NCI-H510A treated with DMSO at 0.1 percent for 48 hours (cell line): ENCODE measurements at regions not wholly inside any gene's neighbourhood (a gene's known extent, or its start where the extent isn't known, plus 50 kb on each side); places are given as distances from the start of the nearest gene placed in this dataset.

Experiments
- DNase-seq: peaks from one replicate; lab custom pipeline; 2025; lab: John Stamatoyannopoulos, UW

DNA sequence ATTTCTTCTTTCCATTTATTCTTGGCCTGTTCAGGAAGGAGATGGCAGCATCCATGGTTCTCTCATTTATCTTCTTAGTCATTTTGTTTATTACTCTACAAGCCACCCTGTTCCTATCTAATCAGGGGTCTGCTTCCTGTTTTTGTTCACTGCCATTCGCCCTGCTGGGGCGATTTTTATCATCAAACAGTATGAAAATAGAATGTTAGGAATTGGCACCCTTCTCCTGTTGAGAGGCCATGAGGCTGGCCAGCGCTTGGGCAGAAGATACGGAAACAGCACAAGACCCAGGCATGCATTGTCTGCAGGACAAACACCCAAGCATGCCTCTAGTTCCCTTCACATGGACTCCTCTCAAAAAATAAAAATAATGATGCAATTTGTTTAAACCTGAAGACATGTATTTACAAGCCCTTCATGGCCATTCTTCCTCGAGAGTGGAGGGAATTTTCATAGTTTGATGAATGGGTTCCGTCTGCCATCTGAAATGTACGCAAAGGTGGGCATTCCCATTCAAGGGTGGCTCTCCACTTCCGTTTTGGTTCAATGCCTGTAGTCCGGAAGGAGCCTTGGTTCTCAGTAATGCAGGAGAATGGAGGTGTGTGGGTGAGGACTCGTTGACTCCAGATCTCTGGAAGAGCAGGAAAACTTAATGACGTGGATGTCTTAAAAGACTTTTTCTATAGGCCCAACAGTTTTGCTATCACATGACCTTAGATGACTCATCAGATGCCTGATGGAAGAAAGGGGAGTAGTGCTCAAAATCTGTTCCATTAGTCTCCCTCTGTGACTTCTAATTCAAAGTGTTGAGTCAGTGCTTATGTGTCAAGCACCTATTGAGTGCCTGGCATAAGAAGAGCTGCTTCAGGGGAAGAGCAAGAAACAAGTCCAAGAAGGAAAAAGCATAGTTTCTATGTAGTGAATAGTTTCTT is 252.4 kb upstream of the TBX3 start:
- peak; percentile 30 for DNase-seq

DNA sequence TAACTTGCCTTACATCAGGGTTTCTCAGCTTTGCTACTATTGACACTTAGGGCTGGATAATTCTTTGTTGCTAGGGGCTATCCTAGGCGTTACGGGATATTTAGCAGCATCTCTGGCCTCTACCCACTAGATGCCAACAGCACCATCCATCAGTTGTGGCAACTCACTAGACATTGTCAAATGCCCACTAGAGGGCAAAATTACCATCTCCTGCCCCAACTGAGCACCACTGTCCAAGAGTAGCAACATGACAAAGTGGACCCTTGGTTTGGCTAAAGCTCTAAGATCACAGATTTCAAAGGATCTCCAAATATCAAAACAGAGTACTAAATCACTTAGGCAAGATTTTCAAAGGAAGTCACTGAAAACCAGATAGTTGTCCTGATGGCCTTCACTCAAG is 251.7 kb upstream of the TBX3 start:
- no peak for DNase-seq

DNA sequence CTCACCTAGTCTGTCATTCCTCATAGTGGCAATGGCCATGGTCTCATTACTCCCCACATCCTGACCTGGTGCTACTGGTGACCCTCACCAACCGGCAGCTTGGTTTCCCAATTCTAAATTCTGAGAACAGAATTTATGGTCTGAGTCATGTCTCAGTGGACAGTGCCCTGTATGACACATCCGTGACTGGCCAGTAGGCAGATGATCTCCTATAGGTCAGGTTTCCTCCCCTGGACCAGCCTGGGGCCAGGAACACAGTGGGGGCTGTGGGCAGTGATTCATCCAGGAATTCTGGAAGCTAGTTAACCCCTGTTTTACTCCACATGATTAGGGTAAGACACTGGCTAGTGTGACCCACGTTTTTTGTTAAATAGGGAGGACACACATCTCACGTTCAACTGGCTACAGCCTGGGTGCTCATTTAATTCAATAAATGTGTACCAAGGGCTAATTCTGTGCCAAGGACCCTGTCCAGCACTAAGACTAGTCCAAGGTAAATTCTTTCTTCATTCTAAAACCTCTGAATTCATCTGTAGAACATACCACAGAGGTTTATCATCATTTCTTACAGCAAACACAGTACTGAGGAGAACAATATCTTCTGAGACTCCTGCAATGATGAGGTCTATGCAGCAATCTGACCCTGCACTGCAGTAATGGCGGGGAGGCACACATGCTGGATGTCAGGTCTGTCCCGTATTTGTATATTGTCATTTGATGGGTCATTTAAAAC is 249.6 kb upstream of the TBX3 start:
- no peak for DNase-seq

DNA sequence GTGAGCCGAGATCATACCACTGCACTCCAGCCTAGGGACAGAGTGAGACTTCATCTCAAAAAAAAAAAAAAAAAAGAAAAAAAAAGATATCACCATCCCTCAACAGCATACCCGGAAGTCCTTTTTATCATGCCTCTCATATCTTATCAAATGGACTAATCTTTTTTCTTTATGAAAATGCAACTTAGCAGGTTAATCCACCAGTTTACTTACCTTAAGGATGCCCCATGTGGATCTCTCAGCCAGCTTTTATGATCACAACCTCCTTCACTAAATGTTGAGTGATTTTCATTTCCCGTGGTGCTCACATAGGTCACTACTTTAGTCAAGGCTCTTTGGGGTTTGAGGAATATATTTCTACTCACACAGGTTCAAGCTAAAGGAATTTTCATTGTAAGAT is 248.8 kb upstream of the TBX3 start:
- no peak for DNase-seq

DNA sequence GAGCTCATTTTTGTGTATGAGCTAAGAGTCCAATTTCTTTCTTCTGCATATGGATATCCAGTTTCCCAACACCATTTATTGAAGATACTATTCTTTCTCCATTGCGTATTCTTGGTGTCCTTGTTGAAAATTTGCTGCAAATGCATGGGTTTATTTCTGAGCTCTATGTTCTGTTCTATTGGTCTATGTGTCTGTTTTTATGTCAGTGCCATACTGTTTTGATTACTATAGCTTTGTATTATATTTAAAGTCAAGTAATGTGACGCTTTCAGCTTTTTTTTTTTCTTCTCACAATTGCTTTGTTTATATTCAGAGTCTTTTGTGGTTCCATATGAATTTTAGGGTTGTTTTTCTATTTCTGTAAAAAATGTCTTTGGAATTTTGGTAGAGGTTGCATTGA is 247.1 kb upstream of the TBX3 start:
- no peak for DNase-seq

DNA sequence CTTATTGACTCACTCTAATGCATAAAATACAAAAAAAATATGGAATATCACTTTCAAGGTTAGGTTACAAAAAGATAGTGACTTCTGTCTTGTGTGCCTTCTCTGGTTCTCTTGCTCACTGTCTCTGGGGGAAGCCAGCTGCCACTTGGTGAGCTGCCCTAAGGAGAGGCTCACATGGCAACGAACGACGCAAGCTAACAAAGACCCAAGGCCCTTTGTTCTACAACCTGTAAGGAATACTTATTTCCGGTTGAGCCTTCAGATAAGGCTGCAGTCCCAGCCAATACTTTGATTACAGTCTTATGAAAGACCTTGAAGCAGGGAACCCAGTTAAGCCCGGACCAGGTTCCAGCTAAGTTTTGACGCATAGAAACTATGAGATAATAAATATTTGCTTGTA is 242.4 kb upstream of the TBX3 start:
- no peak for DNase-seq

DNA sequence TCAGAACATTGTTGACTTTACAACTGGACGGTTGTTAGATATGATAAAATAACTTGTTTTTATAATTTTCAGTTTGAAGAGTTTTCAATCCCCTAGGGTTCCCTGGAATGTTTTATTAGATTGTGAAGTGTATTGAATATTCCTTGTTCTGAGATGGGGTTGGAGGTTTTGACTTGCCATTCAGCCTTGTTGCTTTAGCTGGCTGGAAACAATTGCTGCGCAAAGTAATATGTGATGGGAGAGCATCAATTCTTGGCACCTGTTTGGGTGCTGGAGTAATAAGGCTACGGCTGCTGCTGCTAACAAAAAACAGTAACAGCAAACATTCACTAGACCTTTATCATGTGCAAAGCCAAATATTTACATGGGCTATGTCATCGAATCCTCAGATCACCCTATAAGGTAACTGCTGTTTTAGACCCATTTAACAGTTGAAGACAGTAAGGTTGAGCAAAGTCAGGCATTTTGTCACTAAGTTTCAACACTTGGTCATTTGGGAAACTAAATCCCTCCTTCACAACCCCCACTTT is 241.0 kb upstream of the TBX3 start:
- DNase-seq: no peak

DNA sequence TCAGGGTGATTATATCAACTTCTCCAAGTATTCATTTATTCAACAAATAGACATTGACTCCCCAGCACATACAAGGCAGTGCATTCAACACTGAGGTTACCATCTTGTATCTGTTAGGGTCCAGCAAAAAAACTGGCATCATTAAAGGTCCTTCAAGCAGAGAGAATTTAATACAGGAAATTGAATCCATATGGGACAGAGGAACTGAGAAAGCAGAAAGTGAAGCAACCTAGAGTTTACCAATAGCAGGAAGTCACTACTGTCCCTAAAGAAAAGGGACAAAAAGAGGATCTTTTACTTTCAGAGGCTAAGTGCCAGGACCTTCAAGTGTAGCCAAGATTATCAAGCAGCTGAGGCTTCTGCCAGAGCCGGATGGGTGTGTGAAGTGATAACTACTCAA is 237.8 kb upstream of the TBX3 start:
- no peak for DNase-seq

DNA sequence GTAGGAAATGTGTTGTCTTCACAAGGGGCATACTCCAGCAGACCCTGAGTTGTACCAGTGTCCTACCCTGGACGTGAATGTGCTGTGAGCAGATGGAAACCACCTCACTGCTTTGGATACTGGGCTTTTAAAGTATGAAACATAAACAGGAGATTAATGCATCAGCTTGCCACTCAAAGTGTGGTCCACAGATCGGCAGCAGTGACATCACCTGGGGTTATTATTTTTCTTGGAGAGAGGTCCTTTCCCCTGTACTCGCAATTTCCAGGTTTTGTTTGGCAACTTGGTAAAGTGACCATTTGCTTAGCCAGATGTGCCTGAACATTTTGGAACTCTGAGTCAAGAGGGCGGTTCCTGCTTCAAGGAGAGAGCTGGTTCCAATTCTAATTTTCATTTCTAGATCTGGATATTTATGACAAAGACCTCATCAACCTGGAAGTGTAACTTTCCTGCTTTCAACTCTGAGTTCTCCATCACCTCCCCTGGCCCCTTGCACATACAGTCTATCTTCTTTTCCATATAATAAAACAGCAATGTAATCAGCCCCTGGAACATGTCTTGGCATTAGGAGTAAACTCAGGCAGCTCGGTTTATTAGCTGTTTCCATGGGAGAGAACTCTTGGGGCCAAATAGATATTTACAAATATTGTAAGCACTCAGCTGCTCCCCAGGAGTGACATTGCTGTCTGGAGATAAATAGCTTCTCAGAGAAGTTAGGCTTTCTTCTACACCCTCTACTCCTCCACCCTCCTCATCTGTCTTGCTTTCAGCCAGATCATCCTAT is 237.0 kb upstream of the TBX3 start:
- no peak for DNase-seq

DNA sequence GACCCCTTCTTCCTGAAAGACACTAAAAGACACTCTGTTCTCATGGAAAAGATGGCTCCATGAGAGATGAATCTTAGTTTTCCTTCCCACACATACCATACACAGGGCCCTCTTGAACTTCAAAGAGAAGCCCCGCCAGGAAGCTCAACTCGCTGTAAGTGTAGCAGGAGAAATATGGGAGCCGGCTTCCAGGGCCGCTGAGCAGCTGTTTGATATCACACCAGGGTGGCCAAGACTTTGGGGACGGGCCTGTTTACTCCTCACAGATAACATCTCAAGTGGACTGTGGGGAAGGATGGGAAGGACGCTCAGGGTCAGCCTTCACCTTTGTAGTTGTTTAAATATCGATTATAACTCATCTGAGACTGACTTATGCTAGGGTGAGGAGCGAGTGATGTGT is 235.5 kb upstream of the TBX3 start:
- DNase-seq: peak; percentile 41

DNA sequence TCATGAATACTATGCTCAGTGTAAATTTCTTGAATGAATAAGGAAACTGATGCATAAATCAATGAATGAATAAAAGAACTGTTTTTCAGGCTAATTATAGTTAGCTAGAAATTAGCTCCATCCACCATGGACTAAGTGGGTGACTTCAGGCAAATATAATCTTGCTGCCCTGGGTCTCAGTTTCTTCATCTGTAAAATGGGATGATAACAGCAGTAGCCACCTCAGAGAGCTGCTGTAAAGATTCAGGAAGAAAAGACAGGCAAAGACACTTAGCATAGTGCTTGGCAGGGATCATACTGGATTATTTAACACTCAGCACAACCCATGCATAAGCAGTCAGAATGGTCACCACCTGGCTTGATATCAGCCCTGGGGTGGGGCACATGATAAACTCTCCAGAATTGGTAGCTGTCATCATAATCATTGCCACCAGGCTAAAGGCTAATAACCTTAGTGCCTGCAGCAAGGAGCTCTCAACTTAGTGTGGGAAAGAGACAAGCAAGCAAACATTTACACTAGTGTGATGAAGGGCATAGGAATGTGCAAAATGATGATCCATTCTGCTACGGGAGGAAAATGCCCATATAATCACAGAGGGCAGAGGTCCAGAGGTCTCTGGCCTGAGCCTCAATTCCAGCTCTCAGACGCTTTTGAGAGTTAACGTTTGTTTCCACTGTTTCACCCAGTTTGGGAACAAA is 234.7 kb upstream of the TBX3 start:
- no peak for DNase-seq

DNA sequence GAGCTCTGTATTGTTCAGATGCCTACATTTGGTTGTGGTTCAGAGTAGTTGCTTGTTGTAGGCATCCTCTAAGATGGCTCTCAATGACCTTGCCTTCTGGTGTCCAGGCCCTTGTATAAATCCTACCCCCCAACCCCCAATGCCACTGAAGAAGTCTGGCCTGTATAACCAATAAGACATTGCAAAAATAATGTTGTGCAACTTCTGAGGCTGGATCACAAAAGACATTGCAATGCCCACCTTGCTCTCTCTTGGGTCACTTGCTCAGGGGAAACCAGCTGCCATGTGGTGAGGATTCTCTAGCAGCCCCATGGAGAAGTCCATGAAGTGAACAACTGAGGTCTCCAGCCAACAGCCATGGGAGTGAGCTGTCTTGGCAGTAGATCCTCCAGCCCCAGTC is 234.0 kb upstream of the TBX3 start:
- DNase-seq: no peak

DNA sequence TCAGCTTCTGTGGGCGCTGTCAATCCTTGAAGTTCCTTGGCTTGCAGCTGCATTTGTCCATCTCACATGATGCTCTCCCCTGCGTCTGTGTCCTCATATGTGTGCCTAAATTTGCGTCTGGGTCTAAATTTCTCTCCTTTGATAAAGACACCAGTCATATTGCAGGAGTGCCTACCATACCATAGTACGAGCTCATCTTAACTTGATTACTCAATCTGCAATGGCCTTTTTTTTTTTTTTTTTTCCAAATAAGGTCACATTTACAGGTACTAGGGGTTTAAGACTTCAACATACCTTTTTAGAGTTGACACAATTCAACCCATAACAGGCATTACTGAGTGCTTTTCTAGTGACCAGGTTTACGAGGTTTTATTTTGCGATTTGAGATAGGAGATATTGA is 233.3 kb upstream of the TBX3 start:
- DNase-seq: no peak

DNA sequence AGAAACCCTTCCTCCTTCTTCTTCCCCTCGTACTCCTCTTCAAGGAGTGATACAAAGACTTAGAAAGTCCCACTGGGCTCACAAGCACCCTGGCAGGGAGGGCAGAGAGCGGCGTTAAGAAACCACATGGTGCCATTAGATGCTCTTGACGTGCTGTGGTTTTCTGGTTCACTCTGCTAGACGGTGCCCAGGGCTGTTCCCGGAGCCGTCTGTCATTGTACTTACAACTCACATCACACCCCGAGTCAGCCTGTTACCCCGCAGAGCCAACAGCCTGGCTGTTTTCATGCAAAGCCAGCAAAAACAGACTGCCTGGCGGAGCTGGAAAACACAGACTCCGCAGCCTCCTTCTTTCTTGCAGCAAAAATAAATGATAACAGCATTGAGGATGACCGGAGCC is 232.6 kb upstream of the TBX3 start:
- no peak for DNase-seq

DNA sequence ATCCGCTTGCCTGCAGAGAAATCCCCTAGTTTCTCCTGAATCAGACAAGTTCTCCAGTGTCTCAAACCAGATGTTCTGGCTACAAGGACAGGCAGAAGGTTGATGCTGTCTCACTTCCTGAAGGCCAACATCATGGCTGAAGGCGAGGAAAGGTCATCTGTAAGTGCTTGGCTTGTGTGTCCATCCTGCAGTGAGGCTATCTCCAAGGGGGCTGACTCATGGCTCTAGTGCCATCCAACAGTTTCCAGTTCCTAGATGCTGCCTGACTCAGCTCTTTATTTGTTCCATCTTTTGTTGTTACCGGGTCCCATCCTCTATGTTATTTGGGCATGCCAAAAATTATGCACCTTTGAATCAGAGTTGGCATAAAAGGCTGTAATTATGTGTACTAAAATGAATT is 232.1 kb upstream of the TBX3 start:
- DNase-seq: no peak

DNA sequence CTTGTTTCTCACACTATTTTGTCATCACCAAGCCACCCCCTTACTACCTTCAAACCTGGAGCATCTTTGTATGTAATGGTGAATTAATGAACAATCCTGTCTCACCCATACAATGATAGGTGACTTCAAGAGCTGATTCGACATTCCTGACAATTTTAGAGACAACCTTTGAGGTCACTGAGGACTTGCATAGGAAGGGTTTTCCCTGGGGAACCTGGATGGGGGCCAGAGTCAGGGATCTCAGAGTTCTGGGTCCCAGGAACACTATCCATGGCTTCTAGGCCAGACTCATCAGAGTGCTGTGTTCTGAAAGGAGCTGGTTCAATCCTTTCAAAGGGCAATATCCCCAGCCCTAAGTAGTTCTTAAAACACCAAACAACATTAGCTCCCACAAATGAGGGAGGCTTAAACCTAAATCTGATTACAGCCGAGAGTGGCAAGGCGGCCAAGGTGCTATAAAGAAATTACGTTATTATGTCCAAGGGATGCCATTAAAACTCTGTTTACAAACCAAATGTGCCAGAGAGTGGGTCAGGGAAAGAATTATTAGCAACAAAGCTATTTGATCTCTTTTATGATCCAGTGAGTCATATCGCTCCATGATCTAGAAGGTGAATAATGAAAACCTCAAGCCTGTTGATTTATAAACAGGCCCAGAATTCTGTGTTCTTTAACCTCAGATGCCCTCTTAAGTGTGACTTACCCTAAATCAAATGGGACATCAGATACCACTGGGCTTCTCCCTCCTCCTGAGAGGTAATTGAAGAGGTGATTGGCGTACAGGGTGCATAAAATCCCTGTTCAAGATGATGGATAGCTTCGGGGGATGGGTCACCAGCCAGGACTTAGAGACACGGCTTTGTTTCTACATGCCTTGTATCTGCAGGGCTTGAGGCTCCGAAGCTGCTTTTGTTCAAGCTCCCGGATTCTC is 230.2 kb upstream of the TBX3 start:
- DNase-seq: no peak

DNA sequence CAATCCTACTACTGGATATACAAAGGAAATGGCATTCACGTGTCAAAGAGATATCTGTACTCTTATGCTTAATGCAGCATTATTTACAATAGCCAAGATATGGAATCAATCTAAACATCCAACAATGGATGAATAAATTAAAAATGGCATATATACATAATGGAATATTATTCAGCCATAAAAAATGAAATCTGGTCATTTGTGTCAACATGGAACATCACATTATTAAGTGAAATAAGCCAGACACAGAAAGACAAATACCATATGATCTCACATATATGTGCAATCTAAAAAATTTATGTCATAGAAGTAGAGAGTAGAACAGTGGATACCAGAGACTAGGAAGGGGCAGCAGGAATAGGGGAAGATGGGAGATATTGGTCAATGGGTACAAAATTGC is 228.8 kb upstream of the TBX3 start:
- DNase-seq: no peak

DNA sequence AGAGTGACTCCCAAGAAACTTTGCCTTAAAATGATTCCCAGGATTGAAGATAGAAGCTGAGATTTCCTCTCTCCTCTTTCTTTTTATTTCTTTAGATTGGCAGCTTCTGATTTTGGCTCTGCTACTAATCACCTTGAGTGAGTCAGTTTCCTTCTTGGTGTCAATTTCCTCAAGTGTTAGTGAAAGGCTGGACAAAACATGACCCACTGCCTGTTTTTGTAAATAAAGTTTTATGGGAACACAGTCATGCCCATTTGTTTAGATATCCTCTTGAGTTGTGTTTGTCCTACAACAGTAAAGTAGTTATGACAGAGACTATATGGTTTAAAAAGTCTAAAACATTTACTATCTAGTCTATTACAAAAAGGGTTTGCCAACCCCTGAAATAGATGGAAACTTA is 227.2 kb upstream of the TBX3 start:
- DNase-seq: no peak

DNA sequence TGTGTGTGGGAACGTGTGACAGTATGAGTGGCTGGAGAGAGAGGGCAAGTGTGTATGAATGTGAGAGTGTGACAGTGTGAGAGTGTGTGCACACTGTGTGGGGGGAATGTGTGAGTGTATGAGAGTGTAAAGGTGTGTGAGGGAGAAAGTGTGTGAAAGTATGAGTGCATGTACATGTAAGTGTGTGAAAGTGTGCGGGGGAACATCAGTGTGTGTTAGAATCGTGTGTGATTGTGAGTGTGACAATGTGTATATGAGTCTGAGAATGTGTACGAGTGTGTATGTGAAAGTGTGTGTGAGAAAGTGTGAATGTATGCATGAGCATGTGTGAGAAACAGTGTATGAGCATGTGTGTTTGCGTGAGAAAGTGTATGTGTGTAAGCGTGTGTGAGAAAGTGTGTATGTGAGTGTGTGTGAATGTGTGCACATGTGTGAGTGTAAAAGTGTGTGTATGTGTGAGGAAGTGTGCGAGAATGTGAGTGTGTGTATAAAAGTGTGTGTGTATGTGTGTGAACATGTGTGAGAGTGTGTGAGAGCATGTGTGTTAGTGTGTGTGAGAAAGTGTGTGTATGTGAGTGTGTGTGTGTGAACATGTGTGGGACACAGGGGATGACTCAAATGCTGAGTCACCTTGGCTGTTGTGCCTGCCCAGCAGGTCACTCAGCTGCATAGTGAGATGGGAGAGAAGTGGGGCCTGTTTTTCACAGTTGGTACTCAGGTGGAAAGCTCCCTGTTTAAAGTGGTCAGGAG is 220.5 kb upstream of the TBX3 start:
- no peak for DNase-seq
